HG03457 (cell line): ENCODE measurements at regions not wholly inside any gene's neighbourhood (a gene's known extent, or its start where the extent isn't known, plus 50 kb on each side); places are given as distances from the start of the nearest gene placed in this dataset.
"Not testable (repeated sequence)": the region's sequence is repeated elsewhere in the genome, so short reads cannot be mapped to it uniquely, and the experiment has no call there.

Experiments
- ATAC-seq: cut with Tn5 transposase; IDR thresholded peaks from one replicate; pipeline ENCODE4 v1.9.1; 2021; ENCODE audit warnings: moderate number of reproducible peaks; ENCODE audit not compliant: unreplicated experiment

DNA sequence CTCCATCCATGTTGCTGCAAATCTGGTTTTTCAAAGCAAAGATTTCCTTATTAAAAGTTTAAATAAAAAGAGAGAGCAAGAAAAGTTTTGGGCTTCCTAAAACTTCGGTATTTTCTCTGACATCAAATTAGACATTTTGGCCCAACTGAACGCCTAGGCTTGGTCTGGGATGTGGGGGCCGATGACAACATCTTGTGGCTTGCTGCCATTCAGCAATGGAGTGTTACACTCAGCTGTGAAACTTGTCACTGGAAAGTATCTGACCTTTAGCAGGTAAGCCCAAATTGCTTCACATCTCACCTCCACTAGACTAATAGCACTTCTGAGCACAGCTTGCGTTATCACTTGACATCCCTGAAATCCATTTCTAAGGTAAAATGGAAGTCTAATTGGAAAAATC, 320.6 kb downstream of the GATA3 start:
- no peak for ATAC-seq

DNA sequence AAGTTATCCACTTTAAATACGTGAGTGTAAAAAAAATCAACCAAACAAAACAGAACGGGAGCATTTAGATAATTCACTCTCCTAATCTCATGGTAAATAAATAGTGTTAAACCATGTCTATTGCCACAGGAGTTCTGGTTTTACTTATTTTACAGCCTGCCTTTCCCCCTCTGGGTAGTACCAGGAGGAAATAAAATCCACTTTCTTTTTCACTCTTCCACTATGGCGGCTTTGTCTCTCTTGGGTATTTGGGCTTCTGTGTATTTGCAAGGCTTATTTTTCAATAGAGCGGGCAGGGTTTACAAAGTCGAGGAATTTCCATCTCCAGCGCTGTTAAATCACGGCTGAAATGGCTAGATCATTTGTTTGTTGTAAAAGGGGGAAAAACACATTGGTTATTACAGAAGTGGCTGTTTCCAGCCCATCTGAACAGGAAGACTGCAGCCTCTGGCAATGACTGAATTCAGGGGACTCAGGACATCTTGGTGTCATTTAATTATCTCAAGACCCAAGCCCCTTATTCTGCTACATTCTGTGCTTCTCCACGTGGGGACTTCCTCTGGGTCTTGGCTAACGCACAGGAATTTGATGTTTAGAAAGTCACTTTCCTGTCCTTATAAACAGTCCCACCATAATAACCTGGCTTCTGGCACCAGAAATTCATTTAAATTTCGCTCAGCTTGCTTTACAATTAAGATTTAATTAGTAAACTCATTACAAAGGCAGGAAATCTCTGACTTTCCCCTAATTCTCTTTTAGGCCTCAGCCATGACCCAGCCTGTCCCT, 323.9 kb downstream of the GATA3 start:
- no peak for ATAC-seq

DNA sequence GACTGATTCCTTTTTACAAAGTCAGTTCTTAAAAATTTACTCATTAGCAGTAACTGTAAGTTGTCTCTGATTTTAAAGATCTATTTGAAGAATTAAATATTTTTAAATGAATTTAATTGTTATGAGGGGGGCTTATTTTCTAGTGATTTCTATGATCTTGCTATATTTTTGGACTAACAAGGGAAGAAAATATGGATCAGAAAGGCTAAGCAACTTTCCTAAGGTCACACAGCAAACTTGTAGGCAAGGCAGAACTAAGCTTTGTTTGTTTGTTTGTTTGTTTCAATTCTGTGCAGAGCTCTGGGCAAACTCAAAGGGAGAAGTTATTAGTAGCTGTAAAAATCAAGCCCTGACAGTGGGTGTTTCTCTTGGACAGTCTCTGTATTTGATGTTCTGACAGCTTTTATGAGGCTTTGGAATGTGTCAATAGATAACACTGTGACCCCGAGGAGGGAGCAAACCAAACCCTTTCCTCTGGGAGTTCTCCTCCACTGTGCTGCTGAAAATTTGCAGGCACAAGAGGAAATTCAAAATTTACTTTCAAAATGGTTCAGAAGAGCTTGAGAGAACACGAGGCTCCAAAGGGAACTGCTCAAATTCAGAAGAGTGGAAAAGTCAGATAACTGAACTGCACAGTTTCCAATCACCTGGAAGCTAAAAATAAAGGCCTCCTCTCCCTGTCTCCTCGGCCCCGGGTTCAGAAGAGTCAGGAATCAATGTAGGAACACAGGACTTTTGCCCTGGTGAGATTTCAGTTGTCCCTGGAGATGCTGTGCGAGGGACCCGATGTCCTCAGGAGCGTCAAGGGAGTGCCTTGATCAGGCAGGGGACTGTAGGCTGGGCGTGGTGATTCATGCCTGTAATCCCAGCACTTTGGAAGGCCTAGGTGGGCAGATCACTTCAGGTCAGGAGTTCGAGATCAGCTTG, 325.7 kb downstream of the GATA3 start:
- no peak for ATAC-seq

DNA sequence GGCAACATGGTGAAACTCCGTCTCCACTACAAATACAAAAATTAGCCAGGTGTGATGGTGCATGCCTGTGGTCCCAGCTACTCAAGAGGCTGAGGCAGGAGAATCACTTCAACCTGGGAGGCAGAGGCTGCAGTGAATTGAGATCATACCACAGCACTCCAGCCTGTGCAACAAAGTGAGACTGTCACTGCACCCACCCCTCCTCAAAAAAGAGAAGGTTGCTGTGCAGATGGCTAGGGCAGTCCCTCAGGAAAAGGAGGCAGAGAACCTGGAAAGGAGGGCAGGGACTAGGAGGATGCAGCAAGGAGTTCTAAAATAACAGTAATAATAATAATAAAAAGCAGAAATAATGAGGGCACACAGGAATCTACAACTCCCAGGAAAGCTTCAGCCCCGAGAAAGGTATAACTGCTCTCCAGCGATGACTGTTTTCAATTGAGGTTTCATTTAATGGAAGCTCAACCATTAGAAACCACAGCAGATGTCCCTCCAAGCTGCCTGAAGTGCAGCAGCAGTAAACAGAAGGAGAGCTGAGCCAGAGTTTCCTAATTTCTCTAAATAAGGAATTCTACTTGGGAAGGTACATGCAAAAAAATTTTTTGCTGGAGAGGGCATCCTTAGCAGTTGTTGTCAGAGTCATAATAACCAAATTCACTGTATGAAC, 326.5 kb downstream of the GATA3 start:
- ATAC-seq = no peak

DNA sequence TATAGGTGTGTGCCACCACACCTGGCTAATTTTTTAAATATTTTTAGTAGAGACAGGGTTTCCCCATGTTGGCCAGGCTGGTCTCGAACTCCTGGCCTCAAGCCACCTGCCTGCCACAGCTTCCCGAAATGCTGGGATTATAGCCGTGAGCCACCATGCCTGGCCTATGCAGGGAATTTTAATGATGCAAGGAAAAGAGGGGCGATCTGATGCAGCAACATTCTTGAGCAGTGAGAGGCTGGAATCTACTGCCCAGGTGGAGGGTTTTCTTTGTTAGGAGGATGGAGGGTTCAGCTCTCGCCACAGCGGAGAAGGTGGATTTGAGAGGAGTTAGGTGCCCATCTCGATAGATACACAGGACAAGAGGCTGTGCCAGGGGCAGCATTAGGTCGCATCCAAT, 332.3 kb downstream of the GATA3 start:
- no peak for ATAC-seq

DNA sequence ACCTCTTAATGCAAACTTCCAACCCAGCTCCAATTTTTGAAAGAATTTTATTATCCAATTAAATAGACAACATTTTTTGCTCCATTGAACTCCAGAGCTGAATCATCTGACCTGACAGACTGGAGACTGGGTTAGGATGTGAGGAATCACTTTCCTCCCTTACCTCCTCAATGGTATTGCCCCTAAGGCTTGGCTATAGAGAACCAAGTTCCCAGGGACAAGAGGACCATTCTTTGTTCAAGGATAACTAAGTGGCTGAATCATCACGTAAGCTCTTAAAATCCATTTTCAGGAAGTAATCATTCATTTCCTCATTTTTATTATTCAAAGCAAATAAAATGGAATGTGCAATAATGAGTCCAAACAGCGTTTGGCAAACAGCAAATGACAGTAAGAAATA, 335.1 kb downstream of the GATA3 start:
- ATAC-seq = no peak

DNA sequence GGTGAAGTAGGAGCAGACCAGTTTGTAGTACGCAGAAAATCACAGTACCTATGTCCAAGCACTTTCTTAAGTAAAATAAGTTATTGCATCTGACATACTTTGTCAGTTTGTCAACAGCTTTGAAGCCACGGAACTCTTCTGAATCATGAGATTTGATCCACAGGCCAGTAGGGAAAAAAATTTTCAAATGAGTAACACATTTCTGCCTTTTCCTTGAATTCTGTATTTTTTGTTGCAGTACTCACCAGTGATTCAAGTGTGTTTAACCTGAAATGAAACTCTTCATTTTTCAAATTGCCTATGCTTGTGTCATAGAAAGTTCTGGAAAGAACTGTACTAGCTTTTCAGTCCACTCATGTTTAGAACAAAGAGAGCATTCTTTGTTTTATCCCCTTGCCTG, 337.7 kb downstream of the GATA3 start:
- ATAC-seq = no peak

DNA sequence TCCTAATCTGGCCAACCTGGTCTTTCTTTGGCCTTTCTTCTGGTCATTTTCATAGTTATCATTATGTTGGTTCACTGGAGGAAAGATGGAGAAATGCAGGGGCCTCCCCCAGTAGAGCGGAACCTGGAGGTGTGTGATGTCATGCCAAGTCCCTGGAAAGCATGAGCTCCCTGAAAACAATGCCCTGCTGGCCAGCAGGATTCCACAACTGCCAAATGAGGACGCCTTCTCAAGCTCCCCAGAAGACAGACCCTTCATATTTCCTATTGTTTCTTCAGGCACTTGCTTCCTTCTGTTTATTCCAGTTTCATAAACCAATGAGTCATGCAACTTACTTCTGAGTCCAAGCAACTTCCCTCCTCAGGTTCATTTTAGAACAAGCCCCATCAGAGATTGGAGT, 339.0 kb downstream of the GATA3 start:
- ATAC-seq = no peak

DNA sequence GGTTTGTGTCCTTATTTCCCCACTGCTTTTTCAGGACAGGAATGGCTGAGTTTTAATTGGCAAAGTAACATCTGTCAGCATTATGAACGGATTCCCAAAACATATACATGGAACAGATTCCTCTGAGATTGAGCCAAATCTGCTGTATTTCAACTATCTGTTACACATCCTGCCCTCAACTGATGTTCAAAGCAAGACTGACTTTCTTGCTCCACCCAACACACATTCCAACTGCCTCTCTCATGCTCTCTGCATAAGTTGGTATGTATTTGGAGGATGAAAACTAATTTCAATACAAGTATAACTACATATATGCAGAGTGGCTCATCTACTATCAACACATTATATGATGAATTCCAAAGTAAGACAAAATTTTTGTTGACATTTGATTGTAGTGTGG, 342.2 kb downstream of the GATA3 start:
- no peak for ATAC-seq

DNA sequence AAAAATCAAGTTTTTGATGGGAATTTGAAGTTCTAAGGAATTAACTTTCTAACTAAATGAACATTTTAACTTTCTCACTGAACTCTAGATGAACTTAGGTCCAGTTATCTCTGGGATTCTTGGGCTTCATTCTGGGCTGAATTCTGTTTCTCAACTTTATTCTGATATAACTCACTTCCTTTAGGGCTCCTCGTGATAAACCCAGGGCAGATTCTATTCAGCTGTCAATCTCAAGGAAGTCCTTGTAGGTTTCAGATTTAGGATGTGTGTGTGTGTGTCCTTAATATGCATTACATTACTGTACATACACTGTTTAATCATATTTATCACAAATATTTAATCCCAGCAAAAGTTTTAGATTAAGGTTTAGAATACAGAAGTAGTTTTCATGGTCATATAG, 344.3 kb downstream of the GATA3 start:
- no peak for ATAC-seq

DNA sequence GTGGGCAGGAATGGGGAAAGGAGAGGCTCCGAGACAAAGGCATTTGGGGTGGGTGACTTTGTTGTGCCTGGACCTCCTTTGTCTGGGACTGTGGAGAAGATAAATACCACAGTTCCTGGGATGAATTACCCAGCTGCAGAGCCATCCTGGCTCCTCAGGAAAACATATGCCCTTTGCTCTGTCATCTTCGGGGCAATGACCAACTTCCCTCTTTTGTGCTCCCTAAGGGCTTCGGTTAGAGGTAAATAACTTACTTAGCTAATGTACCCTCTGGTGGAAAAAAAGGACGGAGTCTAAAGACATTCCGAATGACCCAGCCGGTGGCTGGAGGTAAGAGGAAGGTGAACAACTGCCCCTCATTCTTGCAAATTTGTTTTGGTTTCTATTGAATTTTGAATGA, 345.7 kb downstream of the GATA3 start:
- ATAC-seq = no peak

DNA sequence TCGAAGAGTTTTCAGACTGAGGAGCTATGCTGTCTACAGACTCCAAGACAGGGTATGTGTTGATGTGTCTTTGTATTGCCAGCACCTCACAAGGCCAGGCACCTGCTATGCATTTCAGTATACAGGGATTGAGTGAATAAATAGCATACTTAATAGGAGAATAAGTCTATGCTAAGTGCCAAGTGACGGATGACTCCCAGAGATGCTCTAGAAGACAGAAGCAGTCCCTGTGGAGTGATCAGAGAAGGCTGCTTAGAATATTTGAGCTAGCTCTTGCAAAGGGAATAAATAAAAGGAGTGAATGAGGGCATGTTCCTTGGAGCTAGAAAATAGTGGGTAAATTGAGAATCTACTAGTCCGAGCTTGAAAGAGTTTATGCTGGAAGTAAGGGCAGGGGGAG, 346.4 kb downstream of the GATA3 start:
- no peak for ATAC-seq

DNA sequence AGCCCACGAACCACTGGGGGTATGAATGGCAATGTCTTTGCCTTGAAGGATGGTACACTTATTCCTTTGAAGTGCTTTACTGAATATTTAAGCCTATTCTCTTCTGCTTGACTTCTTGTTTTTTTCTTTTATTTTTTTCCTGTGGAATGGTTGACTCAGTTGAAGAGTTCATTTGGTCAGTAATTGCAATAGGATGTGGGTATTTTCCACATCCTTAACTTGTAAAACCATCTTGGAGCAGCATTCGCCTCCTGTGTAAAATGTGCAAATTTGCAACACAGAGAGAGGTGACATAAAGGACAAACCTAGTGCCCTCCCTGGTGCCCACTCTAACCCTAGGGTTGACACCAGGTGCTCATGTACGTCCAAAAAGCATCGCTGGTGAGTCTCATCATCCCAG, 347.0 kb downstream of the GATA3 start:
- no peak for ATAC-seq

DNA sequence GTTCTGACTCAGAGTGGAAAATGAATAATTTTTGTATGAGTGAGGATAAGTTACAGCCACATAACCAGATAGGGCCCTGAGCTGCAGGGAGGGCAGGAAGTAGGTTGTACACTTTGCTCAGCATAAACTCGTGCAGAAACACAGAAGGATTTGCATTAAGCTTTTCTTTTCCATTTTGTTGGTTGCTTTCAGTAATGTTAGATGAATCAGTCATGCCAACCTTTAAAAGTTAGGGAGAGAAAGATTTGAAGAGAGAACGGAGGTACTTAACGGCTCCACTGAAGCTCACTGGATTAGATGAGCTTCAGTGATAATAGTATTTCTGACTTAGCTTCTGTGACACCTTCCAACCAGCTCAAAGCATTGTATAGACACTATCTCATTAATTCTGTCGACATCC, 348.1 kb downstream of the GATA3 start:
- ATAC-seq = no peak

DNA sequence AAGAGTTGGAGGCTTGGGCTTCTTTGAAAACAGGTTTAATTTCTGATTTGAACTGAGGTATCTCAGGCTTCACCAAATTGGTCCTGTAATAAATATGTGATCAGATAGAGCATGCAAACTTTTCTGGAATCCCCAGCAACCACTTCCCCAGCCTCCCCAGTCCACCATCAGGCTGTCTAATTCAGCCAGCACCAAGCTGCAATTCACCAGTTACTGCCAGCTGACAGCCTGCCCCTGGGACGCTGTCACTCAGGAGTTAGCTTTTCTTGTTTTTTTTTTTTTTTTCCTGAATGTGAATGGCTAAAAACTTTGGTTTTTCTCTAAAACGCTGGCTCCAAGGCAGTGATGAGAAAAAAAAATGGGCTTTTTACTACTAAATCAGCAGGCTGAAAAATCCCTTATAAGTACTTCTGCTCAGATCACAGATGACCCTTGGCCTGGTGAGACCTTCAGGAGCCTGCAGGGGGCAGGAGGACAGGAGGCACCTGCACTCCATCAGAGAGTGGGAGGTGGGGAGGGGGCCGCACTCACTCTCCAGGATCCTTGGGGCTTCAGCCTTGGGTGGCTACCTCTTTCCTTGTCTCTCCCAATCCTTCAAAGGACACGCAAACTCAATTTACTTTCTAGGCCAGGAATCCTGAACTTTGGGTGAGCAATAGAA, 349.4 kb downstream of the GATA3 start:
- ATAC-seq = no peak

DNA sequence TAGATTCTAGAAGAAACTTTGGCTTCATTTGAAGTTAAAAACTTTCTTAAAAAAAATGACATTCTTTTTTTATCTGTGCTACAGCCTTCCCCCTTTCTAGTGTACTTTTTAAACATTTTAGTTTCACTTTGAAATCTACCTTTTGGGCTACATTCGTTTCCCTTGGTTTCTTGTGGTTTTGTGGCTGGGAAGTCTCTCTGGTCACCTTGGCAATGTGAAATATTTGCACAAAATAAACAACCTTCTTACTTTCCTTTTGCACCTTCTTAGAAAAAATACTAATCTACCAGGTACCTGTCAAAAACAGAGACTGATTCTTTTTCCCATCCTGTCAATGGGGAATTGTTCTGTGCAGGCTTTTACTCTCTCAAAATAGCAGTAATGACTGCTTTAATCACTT, 350.2 kb downstream of the GATA3 start:
- ATAC-seq = peak; percentile 87

DNA sequence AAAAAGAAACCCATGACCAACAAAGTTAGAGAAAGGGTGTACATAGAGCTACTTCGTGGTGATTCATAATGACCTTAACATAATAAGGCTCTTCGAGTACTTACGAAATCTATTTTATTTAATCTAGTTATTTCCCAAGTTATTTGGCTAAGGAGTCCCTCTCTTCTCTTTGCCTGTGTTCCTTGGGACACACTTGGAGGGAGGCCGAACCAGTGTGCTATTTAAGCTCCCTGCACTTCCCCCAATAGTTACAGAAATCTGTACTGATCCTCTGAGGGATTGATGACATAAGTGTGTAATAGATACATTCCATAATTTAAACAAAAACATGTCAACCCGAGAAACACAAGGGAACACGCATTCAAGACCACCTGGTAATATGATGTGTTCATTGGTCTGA, 351.1 kb downstream of the GATA3 start:
- no peak for ATAC-seq

DNA sequence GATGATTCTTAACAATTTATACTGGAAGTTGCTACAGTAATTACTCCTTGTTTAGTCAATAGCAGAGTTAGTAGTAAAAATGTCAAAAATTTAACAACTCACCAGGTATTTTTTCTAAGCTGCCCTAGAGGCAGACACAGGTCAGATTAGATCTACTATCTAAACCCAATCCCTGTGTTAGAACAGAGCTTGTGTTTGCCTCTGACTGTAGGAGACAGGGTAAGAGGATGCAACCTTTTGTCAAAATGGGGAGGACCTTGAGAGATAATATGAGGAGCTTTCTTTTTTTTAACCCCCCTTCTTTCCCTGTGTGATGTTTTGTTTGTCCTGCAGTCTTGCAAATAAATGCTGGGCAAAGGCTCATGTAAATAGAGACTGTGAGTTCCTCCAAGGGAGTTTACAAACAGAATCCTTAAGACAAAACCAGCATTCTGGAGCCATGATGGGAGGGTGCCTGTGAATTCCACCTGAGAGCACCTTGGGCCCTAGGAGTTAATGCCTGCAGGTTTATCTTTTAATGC, 353.1 kb downstream of the GATA3 start:
- no peak for ATAC-seq

DNA sequence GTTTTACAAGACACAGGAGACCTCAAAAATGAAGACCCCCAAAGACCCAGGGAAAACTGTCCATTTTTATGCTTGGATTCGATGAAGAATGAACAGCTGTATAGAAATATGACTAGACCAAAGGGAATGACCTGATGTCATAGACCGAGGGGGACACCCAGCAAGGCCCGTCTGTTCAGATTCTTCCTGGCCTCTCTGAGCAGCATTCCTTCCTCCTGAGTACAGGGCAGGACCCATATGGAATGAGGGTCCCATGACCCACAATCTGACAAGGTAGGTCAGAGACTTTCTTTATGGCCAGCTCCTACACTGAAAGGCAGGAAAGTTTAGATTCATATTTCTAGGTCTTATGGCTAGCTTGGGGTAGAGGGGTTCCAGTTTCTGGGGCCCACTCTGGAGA, 356.0 kb downstream of the GATA3 start:
- no peak for ATAC-seq

DNA sequence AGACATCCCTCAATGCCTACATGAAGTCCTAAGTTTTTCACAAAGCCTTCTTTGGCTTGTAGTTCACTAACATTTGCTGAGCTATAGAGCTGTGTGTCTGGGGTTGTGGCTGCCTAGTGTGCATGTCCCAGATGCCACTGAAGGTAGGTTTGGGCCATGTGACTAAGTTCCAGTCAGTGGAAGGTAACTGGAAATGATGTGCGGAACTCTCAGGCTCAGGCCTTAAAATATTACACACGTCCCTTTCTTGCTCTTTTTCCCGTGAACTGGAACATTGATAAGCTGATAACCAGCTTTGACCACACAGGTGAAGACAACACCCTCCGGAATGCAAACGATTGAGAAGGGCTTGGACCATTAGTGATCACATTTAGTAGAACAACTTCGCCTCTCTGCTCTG, 358.1 kb downstream of the GATA3 start:
- no peak for ATAC-seq

DNA sequence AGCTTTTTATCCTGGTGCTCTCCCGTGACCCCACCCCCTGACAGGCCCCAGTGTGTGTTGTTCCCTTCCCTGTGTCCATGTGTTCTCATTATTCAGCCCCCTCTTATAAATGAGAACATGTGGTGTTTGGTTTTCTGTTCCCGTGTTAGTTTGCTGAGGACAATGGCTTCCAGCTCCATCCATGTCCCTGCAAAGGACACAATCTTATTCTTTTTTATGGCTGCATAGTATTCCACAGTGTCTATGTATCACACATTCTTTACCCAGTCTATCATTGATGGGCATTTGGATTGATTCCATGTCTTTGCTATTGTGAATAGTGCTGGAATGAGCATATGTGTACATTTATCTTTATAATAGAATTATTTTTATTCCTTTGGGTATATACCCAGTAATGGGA, 360.5 kb downstream of the GATA3 start:
- not testable (repeated sequence) for ATAC-seq
